Effector memory CD4-positive, alpha-beta T cell (primary cell): ENCODE measurements at regions not wholly inside any gene's neighbourhood (a gene's known extent, or its start where the extent isn't known, plus 50 kb on each side); places are given as distances from the start of the nearest gene placed in this dataset.

ENCODE experiments used
- DNase-seq, 3 donors: peaks; one replicate each; pipeline ENCODE4 v3.0.0-alpha.2; 2020
- H3K27ac ChIP-seq: 2 replicates; pipeline ENCODE4 v1.7.0; 2013; ENCODE audit warnings: mild to moderate bottlenecking, low read length, moderate library complexity; ENCODE audit not compliant: insufficient read depth, poor library complexity, severe bottlenecking
- H3K27me3 ChIP-seq: replicated peaks from 2 replicates; pipeline ENCODE4 v1.7.0; 2013; ENCODE audit warnings: mild to moderate bottlenecking, low read length; ENCODE audit not compliant: insufficient read depth, control insufficient read depth, poor library complexity, severe bottlenecking
- H3K36me3 ChIP-seq: 2 replicates; pipeline ENCODE4 v1.7.0; 2013; ENCODE audit warnings: mild to moderate bottlenecking, low read length, moderate library complexity; ENCODE audit not compliant: control insufficient read depth, insufficient read depth
- H3K4me1 ChIP-seq: 2 replicates; pipeline ENCODE4 v1.7.0; 2013; ENCODE audit warnings: low read length, mild to moderate bottlenecking; ENCODE audit not compliant: control insufficient read depth, insufficient read depth, poor library complexity, severe bottlenecking
- H3K4me3 ChIP-seq: 2 replicates; pipeline ENCODE4 v1.7.0; 2013; ENCODE audit warnings: low read length, low read depth, mild to moderate bottlenecking; ENCODE audit not compliant: insufficient read depth, poor library complexity, severe bottlenecking
- H3K9me3 ChIP-seq: 2 replicates; pipeline ENCODE4 v1.7.0; 2013; ENCODE audit warnings: mild to moderate bottlenecking, low read length, moderate library complexity; ENCODE audit not compliant: control insufficient read depth

DNA sequence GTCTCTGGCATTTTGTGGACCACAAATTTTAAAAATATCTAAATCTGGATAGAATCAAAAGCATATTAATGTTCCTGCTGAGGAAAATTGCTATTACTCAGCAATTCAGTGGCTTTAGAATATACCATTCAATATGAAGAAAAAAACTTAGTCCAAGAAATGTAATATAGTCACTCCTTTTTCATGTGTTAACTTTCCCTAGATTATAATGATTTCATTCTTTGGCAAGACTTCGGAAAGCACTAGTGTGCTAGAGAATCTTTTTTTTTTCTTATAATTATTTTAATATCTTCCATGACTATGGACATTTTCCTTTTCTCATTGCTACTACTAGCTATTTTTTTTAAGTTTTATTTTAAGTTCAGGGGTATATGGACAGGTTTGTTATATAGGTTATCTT is 102.4 kb upstream of the FAM174A start:
- Histone ChIP-seq H3K4me1 (no peaks in the 10 kb centered on the region), H3K4me3 (no peak overlapping the region), H3K36me3 (no peaks in the 10 kb centered on the region), H3K27ac (no peak overlapping the region), H3K9me3 (no peaks in the 10 kb centered on the region), H3K27me3 (no peaks in the 10 kb centered on the region)
- no peak for DNase-seq

DNA sequence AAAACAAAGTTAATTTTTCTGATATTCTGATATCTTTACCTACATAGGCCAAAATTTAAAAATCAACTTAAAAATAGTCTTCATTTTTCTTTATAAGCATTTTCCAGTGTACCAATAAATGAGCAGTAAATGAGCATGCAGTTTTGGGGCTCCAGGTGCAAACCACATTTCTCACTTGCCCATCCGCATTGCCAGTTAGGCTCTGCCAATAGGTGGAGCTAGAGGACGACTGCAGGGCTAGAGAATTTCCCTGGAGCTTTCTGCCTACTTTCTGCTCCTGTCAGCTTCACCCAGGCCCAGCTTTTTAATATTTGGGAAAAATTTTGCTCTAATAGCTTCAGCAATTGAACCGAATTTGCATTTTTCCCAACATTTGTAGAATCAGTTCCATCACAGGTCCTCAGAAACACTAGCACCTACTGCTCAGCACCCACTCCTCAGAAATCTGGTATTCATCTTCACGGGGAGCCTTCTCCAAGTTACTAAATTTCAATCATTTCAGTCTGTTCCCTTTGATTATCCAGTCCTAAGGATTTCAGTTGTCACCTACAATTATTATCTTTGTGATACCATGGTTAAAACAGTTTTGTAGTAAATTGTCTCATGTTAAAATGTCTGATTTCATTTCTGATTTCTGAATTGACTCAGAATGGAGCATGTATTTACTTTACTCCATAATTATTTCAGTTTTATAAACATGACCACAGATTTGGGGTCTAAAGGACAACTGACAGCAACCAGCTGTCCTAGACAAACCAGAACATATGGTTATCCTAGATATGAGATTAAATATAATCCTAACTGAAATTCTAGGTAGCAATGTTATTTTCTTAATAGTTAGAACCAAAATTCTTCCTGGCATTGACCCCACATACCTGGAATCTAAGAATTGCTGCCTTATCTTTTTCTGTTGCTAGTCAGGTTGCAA is 104.6 kb upstream of the FAM174A start:
- DNase-seq: peak in 2 of 3 donors; percentile 2 to 6
- H3K4me1 ChIP-seq: no peaks in the 10 kb centered on the region
- no peaks in the 10 kb centered on the region for H3K9me3 ChIP-seq
- no peaks in the 10 kb centered on the region for H3K27me3 ChIP-seq
- H3K36me3 ChIP-seq: no peaks in the 10 kb centered on the region
- no peak overlapping the region for H3K4me3 ChIP-seq
- no peak overlapping the region for H3K27ac ChIP-seq

DNA sequence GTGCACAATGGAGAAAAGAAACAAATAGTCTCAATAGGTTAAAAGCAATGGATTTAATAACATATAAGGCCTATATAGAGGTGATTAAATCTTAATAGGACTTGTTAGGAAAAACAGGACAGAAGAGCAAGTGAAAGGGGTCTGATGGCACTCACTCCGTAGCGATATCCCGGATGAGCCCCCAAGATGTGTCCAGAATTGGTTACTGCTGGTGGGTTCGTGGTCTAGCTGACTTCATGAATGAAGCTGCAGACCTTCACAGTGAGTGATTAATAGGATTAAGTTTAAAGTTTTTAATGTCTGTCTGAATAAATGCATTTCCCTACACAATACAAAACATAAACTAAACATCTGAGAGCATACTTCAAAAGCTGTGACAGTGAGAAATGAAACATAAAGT is 110.4 kb upstream of the FAM174A start:
- H3K4me1 ChIP-seq: no peaks in the 10 kb centered on the region
- H3K4me3 ChIP-seq: no peak overlapping the region
- no peak for DNase-seq

DNA sequence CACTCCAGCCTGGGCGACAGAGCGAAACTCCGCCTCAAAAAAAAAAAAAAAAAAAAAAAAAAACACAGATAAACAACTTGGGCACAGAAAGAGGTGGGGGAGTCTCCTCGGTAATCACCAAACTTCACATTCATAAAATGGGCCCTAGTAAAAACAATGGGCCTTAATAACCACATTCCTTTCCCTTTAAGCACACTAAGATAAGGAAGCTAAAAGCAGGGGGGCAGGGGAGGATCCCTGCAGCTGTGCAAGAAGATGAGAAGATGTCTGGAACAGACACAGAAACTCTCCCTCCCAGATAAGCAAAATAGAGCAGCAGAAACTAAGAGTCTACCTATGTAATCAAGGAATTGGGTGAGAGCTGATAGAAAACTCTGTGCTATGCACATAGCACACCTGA is 111.2 kb upstream of the FAM174A start:
- no peaks in the 10 kb centered on the region for H3K36me3 ChIP-seq
- no peak overlapping the region for H3K27ac ChIP-seq
- DNase-seq: no peak
- H3K4me1 ChIP-seq: no peaks in the 10 kb centered on the region
- H3K4me3 ChIP-seq: no peak overlapping the region
- H3K9me3 ChIP-seq: no peaks in the 10 kb centered on the region
- no peaks in the 10 kb centered on the region for H3K27me3 ChIP-seq

More for the DNA sequence above, 110.4 kb upstream of the FAM174A start:
- H3K27me3 ChIP-seq: no peaks in the 10 kb centered on the region
- H3K9me3 ChIP-seq: no peaks in the 10 kb centered on the region
- H3K36me3 ChIP-seq: no peaks in the 10 kb centered on the region
- no peak overlapping the region for H3K27ac ChIP-seq

DNA sequence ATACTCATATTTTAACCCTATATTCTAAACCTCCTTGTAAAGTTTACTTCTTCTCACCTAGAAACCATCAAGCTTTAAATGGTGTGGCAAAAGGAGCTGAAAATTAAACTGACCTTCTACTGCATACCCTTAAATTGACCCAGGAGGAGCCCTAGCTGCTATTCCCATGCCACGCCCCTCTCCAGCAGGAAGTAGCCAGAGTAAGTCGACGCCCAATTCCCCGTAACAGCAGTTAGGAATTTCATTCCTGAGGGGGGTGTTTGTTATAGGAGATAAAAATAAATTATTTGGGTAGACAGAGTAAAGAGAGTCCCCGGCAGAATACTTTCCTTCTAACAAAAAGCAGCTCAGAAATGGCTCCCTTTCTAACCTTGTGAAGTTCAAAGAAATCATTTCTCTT is 111.8 kb upstream of the FAM174A start:
- Histone ChIP-seq H3K4me1 (no peaks in the 10 kb centered on the region), H3K36me3 (no peaks in the 10 kb centered on the region), H3K9me3 (no peaks in the 10 kb centered on the region), H3K27ac (no peak overlapping the region), H3K4me3 (no peak overlapping the region), H3K27me3 (no peaks in the 10 kb centered on the region)
- DNase-seq: no peak

DNA sequence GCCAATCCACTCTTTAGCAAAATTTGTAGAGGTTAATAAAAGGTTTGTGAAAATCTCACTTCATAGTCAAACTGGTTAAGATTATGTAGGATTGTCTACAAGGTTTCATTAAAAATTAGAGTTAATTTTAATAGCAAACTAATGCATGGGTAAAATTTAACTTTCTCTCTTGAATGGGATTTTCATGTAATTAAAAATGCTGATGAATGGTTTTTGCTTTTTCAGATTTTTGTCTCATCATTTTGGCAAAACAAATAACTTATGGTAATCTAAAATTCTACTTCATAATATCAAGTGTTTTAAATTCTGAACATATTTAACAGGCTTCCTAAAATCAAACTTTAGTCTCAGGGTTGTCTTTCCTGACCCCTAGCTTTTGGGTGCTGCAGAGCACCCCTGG is 113.8 kb upstream of the FAM174A start:
- Histone ChIP-seq H3K4me3 (no peak overlapping the region), H3K36me3 (no peaks in the 10 kb centered on the region), H3K27ac (no peak overlapping the region), H3K27me3 (no peaks in the 10 kb centered on the region), H3K9me3 (no peaks in the 10 kb centered on the region), H3K4me1 (no peaks in the 10 kb centered on the region)
- DNase-seq: no peak

DNA sequence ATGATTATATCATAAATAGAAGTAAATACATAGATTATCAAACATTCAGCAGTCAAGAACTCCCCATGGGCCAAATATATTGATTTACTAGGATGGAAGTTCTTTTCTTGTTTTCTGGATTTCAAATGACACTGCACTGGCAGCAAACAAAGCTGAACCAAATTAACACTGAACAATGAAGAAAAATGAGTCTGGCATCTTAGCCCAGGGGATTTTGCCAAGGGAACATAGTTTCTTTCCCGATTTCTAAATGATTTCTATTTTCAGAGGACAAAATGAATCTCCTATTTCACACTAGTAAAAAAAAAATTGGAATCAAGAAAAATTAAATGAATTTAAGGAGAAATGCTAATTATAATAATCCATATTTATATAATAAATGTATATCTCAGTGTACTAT is 116.9 kb upstream of the FAM174A start:
- no peak overlapping the region for H3K27ac ChIP-seq
- no peaks in the 10 kb centered on the region for H3K9me3 ChIP-seq
- H3K4me1 ChIP-seq: no peaks in the 10 kb centered on the region
- H3K4me3 ChIP-seq: no peak overlapping the region
- no peak for DNase-seq
- no peaks in the 10 kb centered on the region for H3K36me3 ChIP-seq
- H3K27me3 ChIP-seq: no peaks in the 10 kb centered on the region

DNA sequence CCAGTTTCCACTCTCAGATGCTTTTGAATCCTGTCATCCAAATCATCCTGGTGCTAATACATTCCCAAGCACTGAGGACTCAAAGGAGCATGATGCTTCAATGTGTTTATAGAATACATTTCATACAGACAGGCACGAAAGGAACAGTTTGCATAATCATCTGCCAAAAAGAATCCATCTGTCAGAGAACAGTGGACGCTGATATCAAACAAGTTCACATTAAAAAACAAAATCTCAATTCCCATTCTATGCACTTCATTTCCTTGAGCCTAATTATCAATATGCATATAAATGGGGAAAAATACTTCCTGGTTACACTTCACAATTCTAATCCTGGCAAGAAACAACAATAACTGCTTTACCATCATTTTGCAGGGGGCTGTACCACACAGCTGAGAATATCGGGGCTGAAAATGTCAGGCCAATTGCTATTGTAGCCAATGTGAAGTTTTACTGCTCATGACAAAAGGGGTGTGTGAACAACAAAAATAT is 125.5 kb upstream of the FAM174A start:
- no peaks in the 10 kb centered on the region for H3K36me3 ChIP-seq
- no peak overlapping the region for H3K27ac ChIP-seq
- no peak for DNase-seq

DNA sequence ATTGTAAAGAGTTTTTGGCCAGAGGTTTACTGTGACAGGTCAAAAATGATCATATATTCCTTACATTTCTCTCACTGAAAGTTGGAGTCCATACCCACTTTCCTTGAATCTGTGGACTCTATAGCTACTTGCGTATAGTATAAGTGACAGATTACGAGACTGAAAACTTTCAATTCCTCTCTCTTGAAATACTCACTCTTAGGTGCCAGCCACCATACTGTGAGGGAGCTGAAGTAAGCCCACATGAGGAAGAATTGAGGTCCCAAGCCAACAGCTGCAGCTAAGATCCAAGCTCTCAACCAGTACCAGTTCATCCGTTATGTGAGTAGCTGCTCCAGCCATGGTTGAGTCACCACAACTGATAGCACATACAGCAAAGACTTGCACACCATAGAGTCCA is 128.1 kb upstream of the FAM174A start:
- H3K27ac ChIP-seq: no peak overlapping the region
- no peaks in the 10 kb centered on the region for H3K4me1 ChIP-seq
- H3K9me3 ChIP-seq: no peaks in the 10 kb centered on the region
- H3K27me3 ChIP-seq: no peaks in the 10 kb centered on the region
- H3K4me3 ChIP-seq: no peak overlapping the region
- H3K36me3 ChIP-seq: no peaks in the 10 kb centered on the region
- no peak for DNase-seq

More for the DNA sequence above, 125.5 kb upstream of the FAM174A start:
- Histone ChIP-seq H3K9me3 (no peaks in the 10 kb centered on the region), H3K4me3 (no peak overlapping the region), H3K4me1 (no peaks in the 10 kb centered on the region), H3K27me3 (no peaks in the 10 kb centered on the region)

DNA sequence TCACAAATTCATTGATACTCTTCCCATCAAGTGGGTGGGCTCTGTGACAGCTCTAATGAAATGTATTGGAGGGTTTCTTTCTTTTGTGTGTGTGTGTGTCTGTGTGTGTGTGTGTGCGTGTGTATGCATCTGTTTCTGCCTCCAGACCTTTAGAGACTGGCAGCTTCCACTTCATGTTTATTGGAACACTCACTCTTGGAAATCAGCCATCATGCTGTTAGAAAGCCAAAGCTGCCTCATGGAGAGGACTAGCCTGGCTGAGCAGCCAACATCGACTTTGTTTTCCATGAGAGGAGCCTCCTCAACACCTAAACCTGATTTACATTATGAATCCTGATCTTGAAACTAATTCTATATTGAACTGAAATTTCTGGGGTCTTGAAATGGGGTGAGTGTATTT is 128.5 kb upstream of the FAM174A start:
- no peak overlapping the region for H3K27ac ChIP-seq
- H3K27me3 ChIP-seq: no peaks in the 10 kb centered on the region
- no peaks in the 10 kb centered on the region for H3K4me1 ChIP-seq
- no peak overlapping the region for H3K4me3 ChIP-seq
- H3K36me3 ChIP-seq: no peaks in the 10 kb centered on the region
- no peaks in the 10 kb centered on the region for H3K9me3 ChIP-seq
- no peak for DNase-seq
